ENCODE measurements at regions not wholly inside any gene's neighbourhood (a gene's known extent, or its start where the extent isn't known, plus 50 kb on each side); places are given as distances from the start of the nearest gene placed in this dataset.

DNA sequence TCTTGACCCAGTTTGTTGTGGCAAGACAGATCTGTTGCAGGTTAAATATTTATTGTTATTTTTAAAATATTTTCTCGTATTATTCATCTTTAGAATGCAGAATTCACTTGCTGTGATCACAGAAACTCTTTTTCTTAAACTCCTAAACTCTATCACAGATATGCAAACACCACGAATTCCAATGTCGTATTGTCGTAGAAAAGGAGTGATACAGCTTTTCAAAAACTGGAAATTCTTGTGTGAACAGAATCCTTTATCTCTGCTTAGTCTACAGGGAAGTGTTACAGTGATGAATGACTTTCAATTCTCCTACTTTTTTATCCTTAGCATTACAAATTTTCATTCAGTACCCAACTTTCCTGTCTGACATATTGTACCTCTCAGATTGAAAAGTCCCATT, 1329.5 kb upstream of the B3GALT2 start:
- in situ Hi-C loops (cut with MboI) = no loop called here
- ChIA-PET RAD21 (ENCODE audit: unreplicated experiment) (no interaction called here), SMC1A (ENCODE audit: uncharacterized antibody, unreplicated experiment) (no interaction called here), CTCF (no interaction called here), POLR2A (no interaction called here)
- no TSS peak for BruUV-seq (replicated peaks)
- no peak for DNase-seq (ENCODE audit: low read depth, low spot score)
- Histone ChIP-seq H3K79me2 (ENCODE audit: control insufficient read depth, insufficient read depth, low read length) (no peaks in the 10 kb centered on the region), H3K4me3 (no peak overlapping the region), H4K20me1 (ENCODE audit: control insufficient read depth, insufficient read depth) (no peaks in the 10 kb centered on the region), H3K4me2 (ENCODE audit: control insufficient read depth, insufficient read depth) (no peak overlapping the region), H3K9ac (ENCODE audit: control insufficient read depth, insufficient read depth, low read length) (no peak overlapping the region), H3K27ac (ENCODE audit: control insufficient read depth, insufficient read depth) (no peak overlapping the region), H3K9me3 (replicated peaks; ENCODE audit: control insufficient read depth, insufficient read depth, low read length) (no peaks in the 10 kb centered on the region), H2AFZ (ENCODE audit: control insufficient read depth, low read depth, low read length) (no peak overlapping the region), H3K4me1 (ENCODE audit: control insufficient read depth, insufficient read depth, low read length) (no peaks in the 10 kb centered on the region), H3K27me3 (replicated peaks in 1 of 2; ENCODE audit: control insufficient read depth in 2 of 2, insufficient read depth in 2 of 2, low read length in 1 of 2) (no peaks in the 10 kb centered on the region), H3K36me3 (ENCODE audit: control insufficient read depth in 2 of 2, insufficient read depth in 2 of 2, low read length in 1 of 2) (no peaks in the 10 kb centered on the region)
- intact Hi-C loops (cut with micrococcal nuclease; ENCODE audit: unreplicated experiment) = no loop called here
- FAIRE-seq = no peak
- WGBS (ENCODE audit: insufficient coverage, insufficient replicate concordance, low lambda C conversion rate, missing lambda C conversion rate) = 43% methylated on average over 4 of the region's 4 CpGs
- TF ChIP-seq ZNF217 (IDR thresholded peaks at IDR 0.05) = no peak
- TF ChIP-seq EZH2 (IDR thresholded peaks at IDR 0.05; ENCODE audit: borderline replicate concordance, control insufficient read depth, low read depth, low read length) = no peak
- no peak for TF ChIP-seq USF2 (IDR thresholded peaks at IDR 0.05; ENCODE audit: borderline replicate concordance, low read depth, low read length)
- TF ChIP-seq HCFC1 (IDR thresholded peaks at IDR 0.05; ENCODE audit: low read length) = no peak
- no peak for TF ChIP-seq ATF7 (IDR thresholded peaks at IDR 0.05; ENCODE audit: low read depth)
- TF ChIP-seq WRNIP1 (IDR thresholded peaks at IDR 0.05; ENCODE audit: borderline replicate concordance, low read depth, low read length) = no peak
- TF ChIP-seq RFX5 (IDR thresholded peaks at IDR 0.05; ENCODE audit: low read depth, low read length) = no peak
- TF ChIP-seq, protein P1, sequence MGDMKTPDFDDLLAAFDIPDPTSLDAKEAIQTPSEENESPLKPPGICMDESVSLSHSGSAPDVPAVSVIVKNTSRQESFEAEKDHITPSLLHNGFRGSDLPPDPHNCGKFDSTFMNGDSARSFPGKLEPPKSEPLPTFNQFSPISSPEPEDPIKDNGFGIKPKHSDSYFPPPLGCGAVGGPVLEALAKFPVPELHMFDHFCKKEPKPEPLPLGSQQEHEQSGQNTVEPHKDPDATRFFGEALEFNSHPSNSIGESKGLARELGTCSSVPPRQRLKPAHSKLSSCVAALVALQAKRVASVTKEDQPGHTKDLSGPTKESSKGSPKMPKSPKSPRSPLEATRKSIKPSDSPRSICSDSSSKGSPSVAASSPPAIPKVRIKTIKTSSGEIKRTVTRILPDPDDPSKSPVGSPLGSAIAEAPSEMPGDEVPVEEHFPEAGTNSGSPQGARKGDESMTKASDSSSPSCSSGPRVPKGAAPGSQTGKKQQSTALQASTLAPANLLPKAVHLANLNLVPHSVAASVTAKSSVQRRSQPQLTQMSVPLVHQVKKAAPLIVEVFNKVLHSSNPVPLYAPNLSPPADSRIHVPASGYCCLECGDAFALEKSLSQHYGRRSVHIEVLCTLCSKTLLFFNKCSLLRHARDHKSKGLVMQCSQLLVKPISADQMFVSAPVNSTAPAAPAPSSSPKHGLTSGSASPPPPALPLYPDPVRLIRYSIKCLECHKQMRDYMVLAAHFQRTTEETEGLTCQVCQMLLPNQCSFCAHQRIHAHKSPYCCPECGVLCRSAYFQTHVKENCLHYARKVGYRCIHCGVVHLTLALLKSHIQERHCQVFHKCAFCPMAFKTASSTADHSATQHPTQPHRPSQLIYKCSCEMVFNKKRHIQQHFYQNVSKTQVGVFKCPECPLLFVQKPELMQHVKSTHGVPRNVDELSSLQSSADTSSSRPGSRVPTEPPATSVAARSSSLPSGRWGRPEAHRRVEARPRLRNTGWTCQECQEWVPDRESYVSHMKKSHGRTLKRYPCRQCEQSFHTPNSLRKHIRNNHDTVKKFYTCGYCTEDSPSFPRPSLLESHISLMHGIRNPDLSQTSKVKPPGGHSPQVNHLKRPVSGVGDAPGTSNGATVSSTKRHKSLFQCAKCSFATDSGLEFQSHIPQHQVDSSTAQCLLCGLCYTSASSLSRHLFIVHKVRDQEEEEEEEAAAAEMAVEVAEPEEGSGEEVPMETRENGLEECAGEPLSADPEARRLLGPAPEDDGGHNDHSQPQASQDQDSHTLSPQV (IDR thresholded peaks at IDR 0.05) = no peak
- TF ChIP-seq EED (IDR thresholded peaks at IDR 0.05; ENCODE audit: low read depth) = no peak
- TF ChIP-seq RELB (IDR thresholded peaks at IDR 0.05; ENCODE audit: low read depth) = no peak
- TF ChIP-seq IKZF2 (IDR thresholded peaks at IDR 0.05) = no peak
- TF ChIP-seq ZSCAN29 (IDR thresholded peaks at IDR 0.05) = no peak
- TF ChIP-seq BCL11A (IDR thresholded peaks at IDR 0.05; ENCODE audit: low read depth, low read length) = no peak
- TF ChIP-seq TARDBP (IDR thresholded peaks at IDR 0.05; ENCODE audit: borderline replicate concordance) = no peak
- TF ChIP-seq, protein P2, sequence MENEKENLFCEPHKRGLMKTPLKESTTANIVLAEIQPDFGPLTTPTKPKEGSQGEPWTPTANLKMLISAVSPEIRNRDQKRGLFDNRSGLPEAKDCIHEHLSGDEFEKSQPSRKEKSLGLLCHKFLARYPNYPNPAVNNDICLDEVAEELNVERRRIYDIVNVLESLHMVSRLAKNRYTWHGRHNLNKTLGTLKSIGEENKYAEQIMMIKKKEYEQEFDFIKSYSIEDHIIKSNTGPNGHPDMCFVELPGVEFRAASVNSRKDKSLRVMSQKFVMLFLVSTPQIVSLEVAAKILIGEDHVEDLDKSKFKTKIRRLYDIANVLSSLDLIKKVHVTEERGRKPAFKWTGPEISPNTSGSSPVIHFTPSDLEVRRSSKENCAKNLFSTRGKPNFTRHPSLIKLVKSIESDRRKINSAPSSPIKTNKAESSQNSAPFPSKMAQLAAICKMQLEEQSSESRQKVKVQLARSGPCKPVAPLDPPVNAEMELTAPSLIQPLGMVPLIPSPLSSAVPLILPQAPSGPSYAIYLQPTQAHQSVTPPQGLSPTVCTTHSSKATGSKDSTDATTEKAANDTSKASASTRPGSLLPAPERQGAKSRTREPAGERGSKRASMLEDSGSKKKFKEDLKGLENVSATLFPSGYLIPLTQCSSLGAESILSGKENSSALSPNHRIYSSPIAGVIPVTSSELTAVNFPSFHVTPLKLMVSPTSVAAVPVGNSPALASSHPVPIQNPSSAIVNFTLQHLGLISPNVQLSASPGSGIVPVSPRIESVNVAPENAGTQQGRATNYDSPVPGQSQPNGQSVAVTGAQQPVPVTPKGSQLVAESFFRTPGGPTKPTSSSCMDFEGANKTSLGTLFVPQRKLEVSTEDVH (IDR thresholded peaks at IDR 0.05; ENCODE audit: low read depth, partially characterized antibody) = no peak
- TF ChIP-seq CBFB (IDR thresholded peaks at IDR 0.05; ENCODE audit: low read depth) = no peak
- TF ChIP-seq TCF7 (IDR thresholded peaks at IDR 0.05; ENCODE audit: borderline replicate concordance) = no peak
- ATAC-seq = no peak
